Liver (tissue), 8 donors: ENCODE measurements at regions not wholly inside any gene's neighbourhood (a gene's known extent, or its start where the extent isn't known, plus 50 kb on each side); places are given as distances from the start of the nearest gene placed in this dataset.

Source experiments
- DNase-seq: peaks from one replicate; pipeline ENCODE4 v3.0.0-alpha.2; 2017; ENCODE audit warnings: low spot score
- H3K27ac ChIP-seq, 2 donors: one replicate each; pipeline ENCODE4 v1.7.0; 2013; ENCODE audit warnings: inconsistent platforms in 2 of 2, low read length in 2 of 2, control low read depth in 1 of 2, low read depth in 1 of 2, mild to moderate bottlenecking in 1 of 2
- H3K27me3 ChIP-seq, 4 donors: one replicate each; pipeline versions ENCODE4 v1.6.1 to v1.7.0; 2013; ENCODE audit warnings: low read length in 3 of 4, inconsistent platforms in 1 of 4, mild to moderate bottlenecking in 1 of 4, moderate library complexity in 1 of 4; ENCODE audit not compliant: control insufficient read depth in 4 of 4, insufficient read depth in 4 of 4
- H3K36me3 ChIP-seq, 4 donors: one replicate each; pipeline versions ENCODE4 v1.6.1 to v1.7.0; 2013; ENCODE audit warnings: low read length in 3 of 4, mild to moderate bottlenecking in 3 of 4, low read depth in 1 of 4, moderate library complexity in 1 of 4; ENCODE audit not compliant: control insufficient read depth in 4 of 4, insufficient read depth in 3 of 4
- H3K4me1 ChIP-seq, 4 donors: one replicate each; pipeline versions ENCODE4 v1.6.1 to v1.7.0; 2013; ENCODE audit warnings: low read length in 3 of 4, mild to moderate bottlenecking in 3 of 4, moderate library complexity in 1 of 4; ENCODE audit not compliant: control insufficient read depth in 4 of 4, insufficient read depth in 4 of 4
- H3K4me3 ChIP-seq, 3 donors: one replicate each; pipeline versions ENCODE4 v1.6.1 to v1.7.0; 2013; ENCODE audit warnings: low read length in 3 of 3, control low read depth in 1 of 3, low read depth in 1 of 3, mild to moderate bottlenecking in 1 of 3
- H3K9ac ChIP-seq, 2 donors: one replicate each; pipeline ENCODE4 v1.7.0; 2013; ENCODE audit warnings: low read length in 2 of 2, mild to moderate bottlenecking in 2 of 2, moderate library complexity in 2 of 2, control low read depth in 1 of 2, low read depth in 1 of 2
- H3K9me3 ChIP-seq, 4 donors: one replicate each; pipeline versions ENCODE4 v1.6.1 to v1.7.0; 2013; ENCODE audit warnings: low read length in 3 of 4; ENCODE audit not compliant: control insufficient read depth in 4 of 4
- CTCF ChIP-seq: fragments of 150-350 bp; IDR thresholded peaks from 2 replicates; pipeline ENCODE4 v1.5.1; 2017; ENCODE audit warnings: improper control_type of control experiment, low read depth, low read length; ENCODE audit not compliant: missing input control
- EGR1 ChIP-seq, 2 donors: IDR thresholded peaks; 2 replicates each; pipeline ENCODE4 v1.6.1; 2016 to 2018; ENCODE audit warnings: antibody characterized with exemption in 2 of 2, low read depth in 2 of 2
- FOXA2 ChIP-seq: IDR thresholded peaks from 2 replicates; pipeline ENCODE4 v1.6.1; 2016; ENCODE audit warnings: antibody characterized with exemption
- GABPA ChIP-seq, 2 donors: IDR thresholded peaks in 1 of 2; conservative IDR thresholded peaks in 1 of 2; 2 replicates each; pipeline ENCODE4 v1.6.1; 2016; ENCODE audit warnings: antibody characterized with exemption in 2 of 2, mild to moderate bottlenecking in 1 of 2, moderate library complexity in 1 of 2
- HNF4A ChIP-seq, 2 donors: conservative IDR thresholded peaks; 2 replicates each; pipeline ENCODE4 v1.6.1; 2016; ENCODE audit warnings: antibody characterized with exemption in 2 of 2, mild to moderate bottlenecking in 2 of 2
- HNF4G ChIP-seq: IDR thresholded peaks from 2 replicates; pipeline ENCODE4 v1.6.1; 2016; ENCODE audit warnings: antibody characterized with exemption
- JUND ChIP-seq, 2 donors: IDR thresholded peaks; 2 replicates each; pipeline ENCODE4 v1.6.1; 2016; ENCODE audit warnings: antibody characterized with exemption in 2 of 2
- MAX ChIP-seq: IDR thresholded peaks from 2 replicates; pipeline ENCODE4 v1.6.1; 2016; ENCODE audit warnings: antibody characterized with exemption
- RAD21 ChIP-seq, 2 donors: IDR thresholded peaks; 2 replicates each; pipeline ENCODE4 v1.6.1; 2016; ENCODE audit warnings: antibody characterized with exemption in 2 of 2, mild to moderate bottlenecking in 2 of 2
- RXRA ChIP-seq, 2 donors: IDR thresholded peaks; 2 replicates each; pipeline ENCODE4 v1.6.1; 2017 to 2018; ENCODE audit warnings: antibody characterized with exemption in 2 of 2, mild to moderate bottlenecking in 1 of 2
- SP1 ChIP-seq: IDR thresholded peaks from 2 replicates; pipeline ENCODE4 v1.6.1; 2018; ENCODE audit warnings: antibody characterized with exemption, mild to moderate bottlenecking
- TAF1 ChIP-seq: conservative IDR thresholded peaks from 2 replicates; pipeline ENCODE4 v1.6.1; 2016; ENCODE audit warnings: antibody characterized with exemption, mild to moderate bottlenecking
- YY1 ChIP-seq: IDR thresholded peaks from 2 replicates; pipeline ENCODE4 v1.6.1; 2016; ENCODE audit warnings: antibody characterized with exemption, mild to moderate bottlenecking
- WGBS: extraction: QIAGEN DNeasy Blood & Tissue Kit; methylation state at CpG from one replicate; pipeline ENCODE4 v1.1.7; 2013; 5-methylcytosine and 5-hydroxymethylcytosine counted together
- TF ChIP-seq, protein P1 (sequence below): IDR thresholded peaks from 2 replicates; pipeline ENCODE4 v1.6.1; 2016; ENCODE audit warnings: antibody characterized with exemption, mild to moderate bottlenecking
- TF ChIP-seq, protein P2 (sequence below): IDR thresholded peaks from 2 replicates; pipeline ENCODE4 v1.6.1; 2016; ENCODE audit warnings: antibody characterized with exemption
- TF ChIP-seq, protein P3 (sequence below): IDR thresholded peaks from 2 replicates; pipeline ENCODE4 v1.6.1; 2016; ENCODE audit warnings: antibody characterized with exemption
- donor health status: healthy.
- donor health status: healthy.
- donor health status: healthy.
- donor health status: healthy.
- donor health status: healthy.

GRCh38 chr10:83937161-83937560 lies 202.1 kb upstream of the GHITM start:
- Histone ChIP-seq H3K27me3 (peaks cover 0 to 5% (median 0%) of the 10 kb centered on the region in 4 donors), H3K4me1 (no peaks in the 10 kb centered on the region)
- 48% methylated on average over 3 of the region's 3 CpGs for WGBS

More at GRCh38 chr10:83937161-83937560, 202.1 kb upstream of the GHITM start:
- DNase-seq = no peak
- Histone ChIP-seq H3K27ac (no peak overlapping the region), H3K9me3 (no peaks in the 10 kb centered on the region), H3K9ac (no peak overlapping the region), H3K4me3 (no peak overlapping the region), H3K36me3 (no peaks in the 10 kb centered on the region)
- TF ChIP-seq EGR1 (IDR thresholded peaks at IDR 0.05; ENCODE audit: low read depth in 2 of 2) (no peak), FOXA2 (no peak), JUND (IDR thresholded peaks at IDR 0.05) (no peak), HNF4G (no peak), HNF4A (conservative IDR thresholded peaks at IDR 0.05) (no peak), CTCF (no peak), MAX (no peak), GABPA (IDR thresholded peaks at IDR 0.05 in 1 of 2, conservative IDR thresholded peaks at IDR 0.05 in 1 of 2) (no peak), RAD21 (IDR thresholded peaks at IDR 0.05) (no peak), YY1 (no peak), TAF1 (no peak), RXRA (IDR thresholded peaks at IDR 0.05) (no peak), SP1 (no peak)
- TF ChIP-seq, protein P1, sequence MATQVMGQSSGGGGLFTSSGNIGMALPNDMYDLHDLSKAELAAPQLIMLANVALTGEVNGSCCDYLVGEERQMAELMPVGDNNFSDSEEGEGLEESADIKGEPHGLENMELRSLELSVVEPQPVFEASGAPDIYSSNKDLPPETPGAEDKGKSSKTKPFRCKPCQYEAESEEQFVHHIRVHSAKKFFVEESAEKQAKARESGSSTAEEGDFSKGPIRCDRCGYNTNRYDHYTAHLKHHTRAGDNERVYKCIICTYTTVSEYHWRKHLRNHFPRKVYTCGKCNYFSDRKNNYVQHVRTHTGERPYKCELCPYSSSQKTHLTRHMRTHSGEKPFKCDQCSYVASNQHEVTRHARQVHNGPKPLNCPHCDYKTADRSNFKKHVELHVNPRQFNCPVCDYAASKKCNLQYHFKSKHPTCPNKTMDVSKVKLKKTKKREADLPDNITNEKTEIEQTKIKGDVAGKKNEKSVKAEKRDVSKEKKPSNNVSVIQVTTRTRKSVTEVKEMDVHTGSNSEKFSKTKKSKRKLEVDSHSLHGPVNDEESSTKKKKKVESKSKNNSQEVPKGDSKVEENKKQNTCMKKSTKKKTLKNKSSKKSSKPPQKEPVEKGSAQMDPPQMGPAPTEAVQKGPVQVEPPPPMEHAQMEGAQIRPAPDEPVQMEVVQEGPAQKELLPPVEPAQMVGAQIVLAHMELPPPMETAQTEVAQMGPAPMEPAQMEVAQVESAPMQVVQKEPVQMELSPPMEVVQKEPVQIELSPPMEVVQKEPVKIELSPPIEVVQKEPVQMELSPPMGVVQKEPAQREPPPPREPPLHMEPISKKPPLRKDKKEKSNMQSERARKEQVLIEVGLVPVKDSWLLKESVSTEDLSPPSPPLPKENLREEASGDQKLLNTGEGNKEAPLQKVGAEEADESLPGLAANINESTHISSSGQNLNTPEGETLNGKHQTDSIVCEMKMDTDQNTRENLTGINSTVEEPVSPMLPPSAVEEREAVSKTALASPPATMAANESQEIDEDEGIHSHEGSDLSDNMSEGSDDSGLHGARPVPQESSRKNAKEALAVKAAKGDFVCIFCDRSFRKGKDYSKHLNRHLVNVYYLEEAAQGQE = no peak
- TF ChIP-seq, protein P2, sequence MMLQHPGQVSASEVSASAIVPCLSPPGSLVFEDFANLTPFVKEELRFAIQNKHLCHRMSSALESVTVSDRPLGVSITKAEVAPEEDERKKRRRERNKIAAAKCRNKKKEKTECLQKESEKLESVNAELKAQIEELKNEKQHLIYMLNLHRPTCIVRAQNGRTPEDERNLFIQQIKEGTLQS = no peak
- TF ChIP-seq, protein P3, sequence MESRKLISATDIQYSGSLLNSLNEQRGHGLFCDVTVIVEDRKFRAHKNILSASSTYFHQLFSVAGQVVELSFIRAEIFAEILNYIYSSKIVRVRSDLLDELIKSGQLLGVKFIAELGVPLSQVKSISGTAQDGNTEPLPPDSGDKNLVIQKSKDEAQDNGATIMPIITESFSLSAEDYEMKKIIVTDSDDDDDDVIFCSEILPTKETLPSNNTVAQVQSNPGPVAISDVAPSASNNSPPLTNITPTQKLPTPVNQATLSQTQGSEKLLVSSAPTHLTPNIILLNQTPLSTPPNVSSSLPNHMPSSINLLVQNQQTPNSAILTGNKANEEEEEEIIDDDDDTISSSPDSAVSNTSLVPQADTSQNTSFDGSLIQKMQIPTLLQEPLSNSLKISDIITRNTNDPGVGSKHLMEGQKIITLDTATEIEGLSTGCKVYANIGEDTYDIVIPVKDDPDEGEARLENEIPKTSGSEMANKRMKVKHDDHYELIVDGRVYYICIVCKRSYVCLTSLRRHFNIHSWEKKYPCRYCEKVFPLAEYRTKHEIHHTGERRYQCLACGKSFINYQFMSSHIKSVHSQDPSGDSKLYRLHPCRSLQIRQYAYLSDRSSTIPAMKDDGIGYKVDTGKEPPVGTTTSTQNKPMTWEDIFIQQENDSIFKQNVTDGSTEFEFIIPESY = no peak
